HUDEP-2 (cell line): ENCODE measurements at regions not wholly inside any gene's neighbourhood (a gene's known extent, or its start where the extent isn't known, plus 50 kb on each side); places are given as distances from the start of the nearest gene placed in this dataset.

Experiments
- DNase-seq, 76 experiments: peaks; one replicate each; lab custom pipeline; 2025; ENCODE audit not compliant: unreplicated experiment in 76 of 76; lab: John Stamatoyannopoulos, UW

DNA sequence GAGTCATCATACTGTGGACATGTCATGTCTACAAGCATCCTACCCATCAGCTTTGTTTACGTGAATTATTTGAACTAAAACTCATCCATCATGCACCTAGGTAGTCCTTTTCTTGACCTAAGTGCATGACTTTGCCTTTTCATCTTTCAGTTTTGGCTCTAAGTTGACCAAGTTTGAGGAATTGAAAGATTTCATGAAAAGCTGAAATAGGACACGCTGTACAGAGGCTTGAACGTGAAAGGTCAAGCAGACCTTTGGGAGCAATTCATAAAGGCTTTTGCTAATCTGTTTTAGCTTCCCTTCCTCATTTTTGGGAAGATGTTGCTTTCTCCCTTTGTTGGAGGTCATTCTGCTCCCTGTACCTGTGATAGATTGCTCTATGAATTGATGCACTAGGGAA, 55.1 kb upstream of the MLIP start:
- no peak for DNase-seq

DNA sequence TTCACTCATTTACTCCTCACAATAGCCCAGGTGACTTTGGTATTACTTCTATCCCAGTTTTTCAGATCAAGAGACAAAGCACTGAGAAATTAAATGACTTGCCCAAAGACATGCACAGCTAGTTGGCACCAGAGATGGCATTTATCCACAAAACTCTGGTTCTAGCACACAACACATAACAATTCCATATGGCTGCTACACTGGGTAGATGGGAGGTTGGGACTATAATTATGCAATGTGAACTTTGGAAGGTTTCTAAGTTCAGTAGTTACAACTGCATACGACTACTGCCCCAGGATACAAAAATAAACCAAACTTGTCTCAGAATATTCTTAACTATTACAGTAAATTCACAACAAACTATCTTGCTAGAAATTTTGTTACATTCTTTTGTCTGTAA, 54.2 kb upstream of the MLIP start:
- DNase-seq, result no peak

DNA sequence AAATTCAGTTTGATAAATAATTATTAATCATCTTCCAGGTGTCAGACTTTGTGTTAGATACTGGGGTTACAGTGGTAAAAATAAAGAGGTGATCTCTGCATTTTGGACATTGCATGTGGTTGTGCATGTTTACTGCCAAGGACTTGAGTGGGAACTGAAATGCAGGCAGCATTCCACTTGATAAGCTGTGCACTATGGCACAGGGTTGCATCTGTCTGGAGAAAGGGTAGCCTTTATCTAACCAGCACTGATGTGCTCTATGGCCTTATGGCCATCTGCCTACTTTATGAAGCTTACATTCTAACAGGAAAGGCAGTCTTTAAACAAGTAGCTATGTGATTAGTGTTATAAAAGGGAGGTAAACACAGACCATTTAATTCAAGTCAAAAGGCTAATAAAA, 53.0 kb upstream of the MLIP start:
- no peak for DNase-seq

DNA sequence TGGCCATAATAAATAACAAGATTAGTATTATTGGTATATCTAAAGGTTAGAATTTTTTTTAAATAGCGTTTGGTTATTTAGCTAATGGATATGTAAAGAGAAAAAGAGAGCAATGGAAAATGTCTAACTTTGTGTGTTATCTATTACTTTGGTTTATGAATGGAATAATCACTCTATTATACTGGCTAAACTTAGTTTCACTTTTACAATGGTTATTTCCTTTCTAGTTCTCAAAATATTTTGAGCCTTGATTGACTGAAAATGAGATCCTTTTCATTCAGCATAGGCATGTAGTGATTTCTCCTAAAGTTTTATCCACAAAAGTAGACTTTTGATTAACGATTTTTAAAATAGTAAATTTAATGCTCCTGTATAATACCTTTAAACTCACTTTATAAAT, 51.6 kb upstream of the MLIP start:
- DNase-seq, result no peak

DNA sequence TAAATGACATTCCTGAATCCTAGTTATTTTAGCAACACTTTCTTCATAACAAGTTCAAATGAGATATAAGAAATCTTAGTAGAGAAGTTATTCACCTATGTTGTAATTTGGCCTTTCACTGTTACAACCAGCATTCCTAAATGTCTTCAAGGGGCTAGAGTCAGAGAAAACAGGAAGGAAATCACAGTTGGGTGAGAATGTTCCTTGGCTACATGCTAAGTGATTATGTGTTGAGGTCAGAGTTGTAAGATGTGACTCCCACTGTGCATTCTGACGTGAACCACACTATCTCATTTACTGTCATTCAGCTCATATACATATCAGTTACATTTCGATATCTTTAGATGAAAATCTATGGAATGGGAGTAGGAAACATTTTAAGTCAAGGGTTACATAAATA, 51.0 kb upstream of the MLIP start:
- DNase-seq, result no peak
